ENCODE measurements at regions not wholly inside any gene's neighbourhood (a gene's known extent, or its start where the extent isn't known, plus 50 kb on each side); places are given as distances from the start of the nearest gene placed in this dataset.

DNA sequence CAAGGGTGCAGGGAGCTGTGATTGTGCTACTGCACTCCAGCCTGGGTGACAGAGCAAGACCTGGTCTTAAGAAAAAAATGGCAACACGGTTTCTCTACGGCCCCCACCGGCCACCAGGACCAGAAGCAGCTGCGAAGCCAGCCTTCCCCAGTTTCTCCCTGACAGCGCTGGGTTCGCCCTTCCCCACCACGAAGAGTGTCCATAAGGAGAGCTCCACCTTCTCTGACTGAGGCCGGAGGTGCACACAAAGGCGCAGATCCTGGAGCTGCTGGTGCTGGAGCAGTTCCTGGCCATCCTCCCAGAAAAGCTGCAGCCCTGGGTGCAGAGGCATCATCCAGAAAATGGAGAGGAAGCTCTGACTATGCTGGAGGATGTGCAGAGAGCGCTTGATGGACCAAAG is 52.2 kb upstream of the ZNF599 start:
- H3K36me3 ChIP-seq = no peaks in the 10 kb centered on the region
- no peaks in the 10 kb centered on the region for H3K9me3 ChIP-seq
- 0 out of 2 replicates have a peak, but pooled peaks cover 2% of the 10 kb centered on the region for H3K4me1 ChIP-seq
- DNase-seq = no peak
- TF ChIP-seq, protein P1, sequence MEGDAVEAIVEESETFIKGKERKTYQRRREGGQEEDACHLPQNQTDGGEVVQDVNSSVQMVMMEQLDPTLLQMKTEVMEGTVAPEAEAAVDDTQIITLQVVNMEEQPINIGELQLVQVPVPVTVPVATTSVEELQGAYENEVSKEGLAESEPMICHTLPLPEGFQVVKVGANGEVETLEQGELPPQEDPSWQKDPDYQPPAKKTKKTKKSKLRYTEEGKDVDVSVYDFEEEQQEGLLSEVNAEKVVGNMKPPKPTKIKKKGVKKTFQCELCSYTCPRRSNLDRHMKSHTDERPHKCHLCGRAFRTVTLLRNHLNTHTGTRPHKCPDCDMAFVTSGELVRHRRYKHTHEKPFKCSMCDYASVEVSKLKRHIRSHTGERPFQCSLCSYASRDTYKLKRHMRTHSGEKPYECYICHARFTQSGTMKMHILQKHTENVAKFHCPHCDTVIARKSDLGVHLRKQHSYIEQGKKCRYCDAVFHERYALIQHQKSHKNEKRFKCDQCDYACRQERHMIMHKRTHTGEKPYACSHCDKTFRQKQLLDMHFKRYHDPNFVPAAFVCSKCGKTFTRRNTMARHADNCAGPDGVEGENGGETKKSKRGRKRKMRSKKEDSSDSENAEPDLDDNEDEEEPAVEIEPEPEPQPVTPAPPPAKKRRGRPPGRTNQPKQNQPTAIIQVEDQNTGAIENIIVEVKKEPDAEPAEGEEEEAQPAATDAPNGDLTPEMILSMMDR (IDR thresholded peaks at IDR 0.05; ENCODE audit: low read depth, low read length) = no peak
- H3K4me3 ChIP-seq (ENCODE audit: low read depth, low read length) = no peak overlapping the region
- no peaks in the 10 kb centered on the region for H3K27me3 ChIP-seq

DNA sequence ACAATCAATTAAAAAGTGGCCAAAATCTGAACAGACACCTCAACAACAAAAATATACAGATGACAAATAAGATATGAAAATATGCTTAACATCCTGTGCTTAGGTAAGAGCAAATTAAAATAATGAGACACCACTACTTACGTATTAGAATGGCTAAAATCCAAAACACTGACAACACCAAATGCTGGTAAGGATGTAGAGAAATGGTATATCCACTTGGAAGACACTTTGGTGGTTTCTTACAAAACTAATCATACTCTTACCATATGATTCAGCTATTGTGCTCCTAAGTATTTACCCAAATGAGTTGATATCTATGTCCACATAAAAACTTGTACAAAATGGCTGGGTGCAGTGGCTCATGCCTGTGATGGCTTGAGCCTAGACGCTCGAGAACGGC is 51.7 kb upstream of the ZNF599 start:
- Histone ChIP-seq H3K4me3 (ENCODE audit: low read depth, low read length) (no peak overlapping the region), H3K27me3 (no peaks in the 10 kb centered on the region), H3K36me3 (no peaks in the 10 kb centered on the region), H3K4me1 (no peaks in the 10 kb centered on the region), H3K9me3 (no peaks in the 10 kb centered on the region)
- no peak for DNase-seq
- TF ChIP-seq, protein P1 (IDR thresholded peaks at IDR 0.05; ENCODE audit: low read depth, low read length) = no peak
